Breast epithelium (tissue), 3 donors: ENCODE measurements at regions not wholly inside any gene's neighbourhood (a gene's known extent, or its start where the extent isn't known, plus 50 kb on each side); places are given as distances from the start of the nearest gene placed in this dataset.

ENCODE experiments used
- POLR2A ChIP-seq: fragments of 450-650 bp; IDR thresholded peaks from one replicate; pipeline ENCODE4 v1.6.1; 2016; ENCODE audit warnings: antibody characterized with exemption, mild to moderate bottlenecking, moderate library complexity
- POLR2AphosphoS5 ChIP-seq, 3 donors: sonication (generic); formaldehyde crosslinking; IDR thresholded peaks; one replicate each; pipeline ENCODE4 v1.6.1; 2017; ENCODE audit warnings: antibody characterized with exemption in 3 of 3
- TF ChIP-seq, protein P1 (sequence below), 3 donors: fragments of 450-650 bp; IDR thresholded peaks; one replicate each; pipeline ENCODE4 v1.5.1; 2016 to 2017; ENCODE audit warnings: antibody characterized with exemption in 3 of 3, mild to moderate bottlenecking in 3 of 3, moderate library complexity in 3 of 3

DNA sequence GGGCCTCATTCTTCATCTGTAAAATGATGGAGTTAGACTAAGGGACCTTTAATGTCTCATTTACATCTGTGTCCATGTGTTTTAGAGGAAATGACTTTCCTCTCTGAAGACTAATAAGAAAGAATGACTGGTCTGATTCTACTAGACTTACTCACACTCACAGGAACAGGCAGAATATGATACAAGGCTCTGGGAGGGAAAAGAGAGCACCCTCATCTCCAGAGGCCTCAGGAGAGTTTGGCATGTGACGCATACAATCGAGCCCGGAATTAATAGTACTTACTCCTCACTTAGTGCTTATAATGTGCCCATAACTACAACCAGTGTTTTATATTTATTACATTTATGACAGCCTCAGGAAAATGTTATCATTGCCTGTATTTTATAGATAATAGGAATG lies 608.7 kb downstream of the KCTD16 start:
- TF ChIP-seq, protein P1, sequence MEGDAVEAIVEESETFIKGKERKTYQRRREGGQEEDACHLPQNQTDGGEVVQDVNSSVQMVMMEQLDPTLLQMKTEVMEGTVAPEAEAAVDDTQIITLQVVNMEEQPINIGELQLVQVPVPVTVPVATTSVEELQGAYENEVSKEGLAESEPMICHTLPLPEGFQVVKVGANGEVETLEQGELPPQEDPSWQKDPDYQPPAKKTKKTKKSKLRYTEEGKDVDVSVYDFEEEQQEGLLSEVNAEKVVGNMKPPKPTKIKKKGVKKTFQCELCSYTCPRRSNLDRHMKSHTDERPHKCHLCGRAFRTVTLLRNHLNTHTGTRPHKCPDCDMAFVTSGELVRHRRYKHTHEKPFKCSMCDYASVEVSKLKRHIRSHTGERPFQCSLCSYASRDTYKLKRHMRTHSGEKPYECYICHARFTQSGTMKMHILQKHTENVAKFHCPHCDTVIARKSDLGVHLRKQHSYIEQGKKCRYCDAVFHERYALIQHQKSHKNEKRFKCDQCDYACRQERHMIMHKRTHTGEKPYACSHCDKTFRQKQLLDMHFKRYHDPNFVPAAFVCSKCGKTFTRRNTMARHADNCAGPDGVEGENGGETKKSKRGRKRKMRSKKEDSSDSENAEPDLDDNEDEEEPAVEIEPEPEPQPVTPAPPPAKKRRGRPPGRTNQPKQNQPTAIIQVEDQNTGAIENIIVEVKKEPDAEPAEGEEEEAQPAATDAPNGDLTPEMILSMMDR (IDR thresholded peaks at IDR 0.05), result no peak
- no peak for TF ChIP-seq POLR2A
- no peak for TF ChIP-seq POLR2AphosphoS5 (IDR thresholded peaks at IDR 0.05)
